ENCODE measurements at regions not wholly inside any gene's neighbourhood (a gene's known extent, or its start where the extent isn't known, plus 50 kb on each side); places are given as distances from the start of the nearest gene placed in this dataset.

DNA sequence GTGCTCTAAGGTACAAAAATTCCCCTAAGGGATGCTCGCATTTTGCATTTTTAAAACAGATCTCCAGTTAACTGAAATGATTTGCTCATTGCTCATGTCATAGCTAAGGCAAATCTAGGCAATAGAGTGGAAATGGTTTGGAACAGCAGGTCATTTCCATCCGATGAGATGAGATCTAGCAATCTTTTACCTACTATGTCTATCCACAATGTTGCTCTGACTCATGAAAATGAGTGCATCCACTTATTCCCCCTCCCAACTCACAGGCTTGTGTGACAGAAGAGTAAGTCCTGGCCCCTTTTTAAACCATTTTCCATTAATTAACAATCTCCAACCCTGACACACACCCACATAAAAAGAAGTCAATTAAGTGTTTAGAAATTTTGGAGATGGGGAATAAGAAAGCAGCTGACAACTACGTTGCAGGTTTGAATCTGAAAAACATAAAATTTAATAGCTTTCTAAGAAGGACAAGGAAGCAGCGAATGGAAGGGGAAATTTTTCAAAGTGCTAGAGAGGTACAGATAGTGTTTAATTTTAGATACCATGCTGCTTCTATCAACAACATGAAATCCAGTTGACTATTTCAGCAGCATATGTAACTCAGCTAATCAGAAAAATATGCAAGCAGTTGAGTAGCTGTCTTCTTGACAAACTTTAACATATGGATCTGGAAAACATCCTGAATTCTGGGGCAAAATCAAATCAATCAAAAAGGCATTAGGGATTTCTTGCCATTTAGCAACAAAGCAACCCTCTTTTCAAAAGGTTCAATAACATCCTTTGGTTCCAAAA is 112.0 kb downstream of the TMCO5A start:
- intact Hi-C loops (cut with micrococcal nuclease) = no loop called here

DNA sequence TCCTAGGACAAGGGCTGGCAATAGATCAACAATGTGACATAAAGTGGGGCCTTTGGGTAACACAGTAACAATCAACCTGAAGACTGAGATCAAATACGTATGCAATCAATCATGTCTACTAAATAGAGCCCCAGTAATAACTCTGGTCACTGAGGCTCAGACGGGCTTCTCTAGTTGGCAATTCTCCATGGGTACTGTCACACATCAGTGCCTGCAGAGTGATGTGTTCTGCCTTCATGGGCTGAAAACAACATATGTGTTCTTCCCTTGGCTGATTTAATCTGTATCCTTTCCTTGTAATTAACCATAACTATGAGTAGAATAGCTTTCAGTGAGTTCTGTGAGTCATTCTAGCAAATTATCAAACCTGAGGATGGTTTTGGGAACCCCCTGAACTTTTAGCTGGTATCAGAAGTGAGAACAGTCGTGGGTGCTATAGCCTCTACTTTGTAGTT is 113.6 kb downstream of the TMCO5A start:
- intact Hi-C loops (cut with micrococcal nuclease) = no loop called here

- intact Hi-C loops (cut with micrococcal nuclease) = no loop called here
These were observed 115.5 kb downstream of the TMCO5A start for GRCh38 chr15:38049891-38050290.

DNA sequence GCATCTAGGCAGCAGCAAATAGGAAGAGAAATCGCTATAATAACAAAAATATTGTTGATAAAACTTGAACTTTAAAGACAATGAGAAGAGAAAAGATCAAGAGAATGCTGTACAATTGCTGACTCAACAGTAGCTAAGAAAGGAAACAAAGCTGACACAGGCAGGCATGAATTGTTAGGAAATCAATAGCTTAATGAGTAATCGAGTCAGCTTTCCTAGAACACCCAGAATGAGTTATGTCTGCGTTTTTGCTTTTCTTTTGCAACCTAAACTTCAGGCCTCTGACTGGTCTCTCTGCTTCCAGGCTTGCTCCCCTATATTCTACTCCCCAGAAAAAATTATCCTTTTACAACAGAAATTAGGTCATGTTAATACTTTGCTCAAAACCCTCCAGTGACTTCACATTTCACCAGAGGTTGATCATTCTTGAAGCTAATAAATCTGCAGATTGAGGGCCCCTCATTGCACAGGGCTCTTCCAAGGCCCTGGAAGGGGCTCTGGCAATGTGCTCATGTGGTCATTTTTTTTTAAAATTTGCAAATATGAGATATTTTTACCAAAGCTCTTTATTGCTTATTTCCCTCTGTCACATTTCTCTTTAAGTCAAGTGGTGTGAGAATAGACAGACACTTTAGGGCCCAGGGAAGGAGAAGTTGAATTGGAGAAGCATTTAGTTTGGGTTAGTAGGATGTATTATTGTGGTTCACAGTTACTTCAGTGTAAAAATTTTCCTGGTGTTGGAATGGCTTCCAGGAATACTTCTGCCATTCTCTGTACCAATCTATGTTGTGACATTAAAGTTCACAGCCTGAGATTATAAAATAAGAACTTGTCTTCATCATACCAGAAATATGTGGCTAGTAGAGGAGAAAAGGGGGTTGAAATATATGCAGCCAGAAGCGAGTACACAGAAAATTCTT is 116.3 kb downstream of the TMCO5A start:
- intact Hi-C loops (cut with micrococcal nuclease) = no loop called here

DNA sequence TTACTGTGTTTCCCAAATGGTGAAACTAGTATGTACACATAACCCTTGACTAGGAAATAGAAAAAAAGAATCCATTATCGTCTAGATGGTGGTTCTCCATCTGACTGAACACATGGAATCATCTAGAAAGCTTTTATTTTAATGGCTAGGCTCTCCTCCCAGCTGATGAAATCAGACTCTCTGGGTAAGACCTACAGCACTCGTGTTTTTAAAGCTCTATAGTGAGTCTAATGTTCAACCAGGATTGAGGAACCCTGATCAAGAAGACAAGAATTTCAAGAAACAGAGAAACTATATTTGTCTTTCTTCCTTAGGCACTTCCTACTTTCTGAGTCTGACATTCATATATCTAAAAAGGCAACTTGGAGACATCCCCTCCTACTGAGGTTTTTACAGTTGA is 118.8 kb downstream of the TMCO5A start:
- intact Hi-C loops (cut with micrococcal nuclease) = no loop called here

DNA sequence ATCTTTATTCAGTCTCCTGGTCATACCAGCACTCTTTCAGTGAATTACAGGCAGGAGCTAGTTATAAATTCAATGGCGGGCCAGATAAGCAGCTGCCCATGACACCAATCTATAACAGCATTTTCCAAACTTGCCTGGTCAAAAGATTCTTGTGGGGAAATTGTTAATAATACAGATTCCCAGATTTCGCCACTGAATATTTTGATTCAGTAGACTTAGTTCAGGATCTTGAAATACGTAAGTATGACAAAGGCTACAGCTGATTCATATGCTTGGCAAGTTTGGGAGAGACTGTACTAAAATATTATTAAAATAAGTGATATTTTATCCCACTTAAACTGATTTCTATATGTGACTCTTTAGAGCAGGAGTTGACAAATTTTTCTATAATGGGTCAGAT is 119.3 kb downstream of the TMCO5A start:
- intact Hi-C loops (cut with micrococcal nuclease) = no loop called here

DNA sequence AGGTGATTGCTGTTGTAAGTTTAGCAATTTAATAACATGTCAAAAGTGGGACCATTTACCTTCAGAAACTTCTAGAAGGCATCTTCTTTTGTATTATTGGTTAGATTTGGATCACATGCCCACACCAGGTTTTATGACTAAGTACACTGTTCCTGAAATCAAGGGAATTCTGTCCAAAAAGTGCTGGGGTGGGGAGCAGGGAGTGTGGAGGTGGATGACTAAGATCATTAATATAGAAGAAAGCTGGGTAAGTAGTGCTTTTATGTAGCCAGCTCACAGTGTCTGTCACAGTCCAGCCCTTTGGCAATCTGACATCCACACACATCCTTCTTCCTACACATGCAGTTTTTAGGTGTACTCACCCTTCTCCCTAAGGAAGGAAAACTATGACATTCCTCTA is 120.0 kb downstream of the TMCO5A start:
- intact Hi-C loops (cut with micrococcal nuclease) = no loop called here

GRCh38 chr15:38058596-38059075 is 124.2 kb downstream of the TMCO5A start:
- intact Hi-C loops (cut with micrococcal nuclease) = no loop called here

DNA sequence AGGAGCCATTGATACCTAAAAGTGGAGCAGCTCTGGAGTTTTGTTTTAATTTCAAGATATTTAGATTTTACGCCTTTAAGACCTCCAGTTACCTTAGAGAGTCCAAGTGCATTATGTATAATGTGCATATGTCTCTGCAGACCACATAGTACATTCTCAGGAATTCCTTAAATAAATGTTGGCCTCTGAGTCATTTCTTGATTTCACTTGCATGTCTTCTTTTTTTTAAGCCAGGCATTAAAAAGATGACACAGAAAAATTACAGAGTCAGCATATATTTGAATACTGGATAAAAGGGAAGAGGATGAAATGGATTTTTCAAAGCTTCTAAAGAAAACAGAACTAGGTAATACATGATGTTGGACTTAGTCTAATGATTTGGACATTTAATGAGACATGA is 125.2 kb downstream of the TMCO5A start:
- intact Hi-C loops (cut with micrococcal nuclease) = no loop called here

DNA sequence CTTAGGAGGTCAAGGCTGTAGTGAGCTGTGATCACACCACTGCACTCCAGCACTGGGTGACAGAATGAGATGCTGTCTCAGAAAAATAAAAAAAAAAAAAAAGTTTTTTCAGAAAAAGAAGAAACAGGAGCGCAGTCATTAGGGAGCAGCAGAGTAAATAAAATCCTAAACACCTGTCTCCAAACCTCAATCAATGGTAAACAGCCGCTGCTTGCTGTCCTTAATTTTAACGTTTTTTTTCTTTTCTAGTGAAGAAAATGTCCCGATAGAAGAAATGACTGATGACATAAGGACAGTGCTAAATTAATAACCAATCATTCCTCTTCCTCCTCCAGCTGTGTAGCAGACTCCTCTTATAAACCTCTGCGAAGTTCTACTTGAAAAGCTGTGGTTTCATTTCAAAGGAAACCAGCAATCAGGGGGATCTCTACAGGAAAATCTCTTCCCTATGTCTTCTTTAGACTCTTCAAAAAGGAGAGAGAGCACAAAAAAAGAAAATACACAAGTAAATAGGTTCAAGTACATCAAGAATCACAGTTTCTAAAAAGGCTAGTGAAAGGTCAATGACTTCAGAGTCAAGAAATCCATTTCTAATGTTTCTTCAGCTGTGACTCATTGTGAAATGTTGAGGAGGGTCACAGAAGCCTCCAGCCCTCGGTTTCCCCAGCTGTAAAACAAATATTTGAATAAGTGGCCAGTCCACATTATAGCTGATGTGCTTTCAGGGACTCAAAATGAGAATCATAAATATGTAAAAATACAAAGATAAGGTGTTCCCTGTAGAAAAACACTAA is 127.6 kb downstream of the TMCO5A start:
- intact Hi-C loops (cut with micrococcal nuclease) = no loop called here

GRCh38 chr15:38062696-38063095 is 128.3 kb downstream of the TMCO5A start:
- intact Hi-C loops (cut with micrococcal nuclease) = no loop called here

GRCh38 chr15:38065721-38066345 is 131.4 kb downstream of the TMCO5A start:
- intact Hi-C loops (cut with micrococcal nuclease) = no loop called here

- intact Hi-C loops (cut with micrococcal nuclease) = no loop called here
These were observed 132.2 kb downstream of the TMCO5A start for GRCh38 chr15:38066612-38067011.

- intact Hi-C loops (cut with micrococcal nuclease) = no loop called here
These were observed 134.4 kb downstream of the TMCO5A start for GRCh38 chr15:38068626-38069391.

- intact Hi-C loops (cut with micrococcal nuclease) = loop anchor here (5.0 kb wide), 1 partner anchor 183 kb away; the partner anchor contains the start of gene SPRED1
These were observed 135.1 kb downstream of the TMCO5A start for GRCh38 chr15:38069511-38070011.

- intact Hi-C loops (cut with micrococcal nuclease) = loop anchor here (5.0 kb wide), 1 partner anchor 182 kb away; the partner anchor contains the start of gene SPRED1
These were observed 136.3 kb downstream of the TMCO5A start for GRCh38 chr15:38070778-38071177.

GRCh38 chr15:38071211-38071972 is 137.0 kb downstream of the TMCO5A start:
- intact Hi-C loops (cut with micrococcal nuclease) = loop anchor here (5.0 kb wide), 1 partner anchor 181 kb away; the partner anchor contains the start of gene SPRED1

GRCh38 chr15:38072007-38072347 is 137.5 kb downstream of the TMCO5A start:
- intact Hi-C loops (cut with micrococcal nuclease) = loop anchor here (5.0 kb wide), 1 partner anchor 180 kb away; the partner anchor contains the start of gene SPRED1
